Glutamatergic neuron (in vitro differentiated cells): ENCODE measurements at regions not wholly inside any gene's neighbourhood (a gene's known extent, or its start where the extent isn't known, plus 50 kb on each side); places are given as distances from the start of the nearest gene placed in this dataset.

Experiments
- DNase-seq: peaks from one replicate; pipeline ENCODE4 v3.0.0; 2022
- H3K27ac Mint-ChIP-seq: one replicate; pipeline ENCODE4 v1.8.0; 2020; ENCODE audit warnings: mild to moderate bottlenecking, mixed read lengths, inconsistent platforms; ENCODE audit not compliant: unreplicated experiment
- H3K27me3 Mint-ChIP-seq: one replicate; pipeline ENCODE4 v1.8.0; 2020; ENCODE audit warnings: mild to moderate bottlenecking, moderate library complexity, mixed read lengths, inconsistent platforms; ENCODE audit not compliant: unreplicated experiment
- H3K36me3 Mint-ChIP-seq: one replicate; pipeline ENCODE4 v1.8.0; 2020; ENCODE audit warnings: mild to moderate bottlenecking, mixed read lengths, inconsistent platforms; ENCODE audit not compliant: unreplicated experiment
- H3K4me1 Mint-ChIP-seq: one replicate; pipeline ENCODE4 v1.8.0; 2020; ENCODE audit warnings: mild to moderate bottlenecking, low read depth, mixed read lengths, inconsistent platforms; ENCODE audit not compliant: unreplicated experiment
- H3K4me3 Mint-ChIP-seq: one replicate; pipeline ENCODE4 v1.8.0; 2020; ENCODE audit warnings: mild to moderate bottlenecking, mixed read lengths, inconsistent platforms; ENCODE audit not compliant: unreplicated experiment
- H3K9me3 Mint-ChIP-seq: one replicate; pipeline ENCODE4 v1.8.0; 2020; ENCODE audit warnings: mild to moderate bottlenecking, moderate library complexity, mixed read lengths, inconsistent platforms; ENCODE audit not compliant: unreplicated experiment
- CTCF ChIP-seq: fragments of 200-600 bp; sonication (generic); IDR thresholded peaks from one replicate; pipeline ENCODE4 v1.5.0; 2021; ENCODE audit not compliant: partially characterized antibody, unreplicated experiment

- Mint-ChIP-seq H3K36me3 (no peaks in the 10 kb centered on the region), H3K4me3 (no peak overlapping the region), H3K4me1 (peaks cover 2% of the 10 kb centered on the region), H3K27me3 (peaks cover 11% of the 10 kb centered on the region), H3K27ac (no peak overlapping the region), H3K9me3 (no peaks in the 10 kb centered on the region)
- TF ChIP-seq CTCF, result no peak
- DNase-seq, result no peak
Observed at GRCh38 chr3:69539134-69539533, 153.2 kb upstream of the FRMD4B start.

GRCh38 chr3:69538281-69538680 is 152.4 kb upstream of the FRMD4B start:
- DNase-seq, result no peak
- no peak overlapping the region for H3K27ac Mint-ChIP-seq
- peaks cover 2% of the 10 kb centered on the region for H3K4me1 Mint-ChIP-seq
- H3K4me3 Mint-ChIP-seq, result no peak overlapping the region
- H3K9me3 Mint-ChIP-seq, result no peaks in the 10 kb centered on the region
- H3K27me3 Mint-ChIP-seq, result peaks cover 11% of the 10 kb centered on the region
- H3K36me3 Mint-ChIP-seq, result no peaks in the 10 kb centered on the region
- no peak for TF ChIP-seq CTCF

- H3K4me3 Mint-ChIP-seq, result no peak overlapping the region
- H3K27ac Mint-ChIP-seq, result no peak overlapping the region
- H3K36me3 Mint-ChIP-seq, result no peaks in the 10 kb centered on the region
- no peak for DNase-seq
- peaks cover 2% of the 10 kb centered on the region for H3K4me1 Mint-ChIP-seq
- TF ChIP-seq CTCF, result no peak
- H3K27me3 Mint-ChIP-seq, result peaks cover 8% of the 10 kb centered on the region
- H3K9me3 Mint-ChIP-seq, result no peaks in the 10 kb centered on the region
Observed at GRCh38 chr3:69536306-69537020, 150.6 kb upstream of the FRMD4B start.

- no peaks in the 10 kb centered on the region for H3K9me3 Mint-ChIP-seq
- peaks cover 3% of the 10 kb centered on the region for H3K27me3 Mint-ChIP-seq
- no peak overlapping the region for H3K27ac Mint-ChIP-seq
- no peak for TF ChIP-seq CTCF
- no peak for DNase-seq
- H3K4me1 Mint-ChIP-seq, result no peaks in the 10 kb centered on the region
- H3K36me3 Mint-ChIP-seq, result no peaks in the 10 kb centered on the region
- H3K4me3 Mint-ChIP-seq, result no peak overlapping the region
Observed at GRCh38 chr3:69535613-69536012, 149.7 kb upstream of the FRMD4B start.

- no peaks in the 10 kb centered on the region for H3K9me3 Mint-ChIP-seq
- no peak overlapping the region for H3K27ac Mint-ChIP-seq
- H3K4me3 Mint-ChIP-seq, result no peak overlapping the region
- no peaks in the 10 kb centered on the region for H3K27me3 Mint-ChIP-seq
- no peak for DNase-seq
- H3K4me1 Mint-ChIP-seq, result no peaks in the 10 kb centered on the region
- TF ChIP-seq CTCF, result no peak
- H3K36me3 Mint-ChIP-seq, result no peaks in the 10 kb centered on the region
Observed at GRCh38 chr3:69532547-69533224, 146.8 kb upstream of the FRMD4B start.
